Esophagus squamous epithelium (tissue), 5 donors: ENCODE measurements at regions not wholly inside any gene's neighbourhood (a gene's known extent, or its start where the extent isn't known, plus 50 kb on each side); places are given as distances from the start of the nearest gene placed in this dataset.

Experiments
- DNase-seq: peaks from one replicate; lab custom pipeline; 2025; lab: John Stamatoyannopoulos, UW
- H3K27ac ChIP-seq, 4 donors: fragments of 200-600 bp; sonication (generic); one replicate each; pipeline ENCODE4 v1.5.1; 2016 to 2019; ENCODE audit warnings: mild to moderate bottlenecking in 1 of 4
- H3K27me3 ChIP-seq, 4 donors: fragments of 200-600 bp; sonication (generic); 1 replicate in 3 of 4; 2 replicates in 1 of 4; pipeline versions ENCODE4 v1.5.1 to v1.6.0; 2017 to 2021; ENCODE audit warnings: antibody characterized with exemption in 1 of 4
- H3K36me3 ChIP-seq, 3 donors: fragments of 200-600 bp; sonication (generic); one replicate each; pipeline ENCODE4 v1.5.1; 2016 to 2019
- H3K4me1 ChIP-seq, 3 donors: fragments of 200-600 bp; sonication (generic); one replicate each; pipeline ENCODE4 v1.5.1; 2017 to 2019
- H3K4me3 ChIP-seq, 4 donors: fragments of 200-600 bp; sonication (generic); 1 replicate in 3 of 4; 2 replicates in 1 of 4; pipeline ENCODE4 v1.5.1; 2016 to 2019; ENCODE audit warnings: mild to moderate bottlenecking in 2 of 4, moderate library complexity in 1 of 4
- H3K9me3 ChIP-seq, 3 donors: fragments of 200-600 bp; sonication (generic); one replicate each; pipeline ENCODE4 v1.5.1; 2016 to 2019
- POLR2A ChIP-seq, 4 donors: fragments of 450-650 bp; IDR thresholded peaks; one replicate each; pipeline ENCODE4 v1.6.1; 2017; ENCODE audit warnings: antibody characterized with exemption in 4 of 4, mild to moderate bottlenecking in 4 of 4, moderate library complexity in 3 of 4
- WGBS, 2 donors: methylation state at CpG; one replicate each; pipeline ENCODE4 v1.1.5; 2018; 5-methylcytosine and 5-hydroxymethylcytosine counted together
- intact Hi-C: fragments of 100-400 bp; cut with DNase I; formaldehyde crosslinking; loops from one replicate; pipeline ENCODE4 v1.15.0; 2022
- TF ChIP-seq, protein P1 (sequence below), 6 experiments: fragments of 450-650 bp in 4 of 6; fragments of 200-600 bp in 2 of 6; sonication (generic) in 2 of 6; IDR thresholded peaks; one replicate each; pipeline ENCODE4 v1.5.1; 2016 to 2019; ENCODE audit warnings: antibody characterized with exemption in 6 of 6, mild to moderate bottlenecking in 4 of 6, moderate library complexity in 4 of 6
- donor health status: DM: yes; HTN: yes; CAD: no.

GRCh38 chr18:6621437-6621836 lies 108.1 kb upstream of the ARHGAP28 start:
- Histone ChIP-seq H3K4me1 (peaks cover 0 to 27% (median 5%) of the 10 kb centered on the region in 3 donors), H3K36me3 (no peaks in the 10 kb centered on the region), H3K27me3 (no peaks in the 10 kb centered on the region), H3K9me3 (no peaks in the 10 kb centered on the region), H3K27ac (no peak overlapping the region), H3K4me3 (no peak overlapping the region)
- no peak for DNase-seq
- no peak for TF ChIP-seq POLR2A (IDR thresholded peaks at IDR 0.05)
- TF ChIP-seq, protein P1, sequence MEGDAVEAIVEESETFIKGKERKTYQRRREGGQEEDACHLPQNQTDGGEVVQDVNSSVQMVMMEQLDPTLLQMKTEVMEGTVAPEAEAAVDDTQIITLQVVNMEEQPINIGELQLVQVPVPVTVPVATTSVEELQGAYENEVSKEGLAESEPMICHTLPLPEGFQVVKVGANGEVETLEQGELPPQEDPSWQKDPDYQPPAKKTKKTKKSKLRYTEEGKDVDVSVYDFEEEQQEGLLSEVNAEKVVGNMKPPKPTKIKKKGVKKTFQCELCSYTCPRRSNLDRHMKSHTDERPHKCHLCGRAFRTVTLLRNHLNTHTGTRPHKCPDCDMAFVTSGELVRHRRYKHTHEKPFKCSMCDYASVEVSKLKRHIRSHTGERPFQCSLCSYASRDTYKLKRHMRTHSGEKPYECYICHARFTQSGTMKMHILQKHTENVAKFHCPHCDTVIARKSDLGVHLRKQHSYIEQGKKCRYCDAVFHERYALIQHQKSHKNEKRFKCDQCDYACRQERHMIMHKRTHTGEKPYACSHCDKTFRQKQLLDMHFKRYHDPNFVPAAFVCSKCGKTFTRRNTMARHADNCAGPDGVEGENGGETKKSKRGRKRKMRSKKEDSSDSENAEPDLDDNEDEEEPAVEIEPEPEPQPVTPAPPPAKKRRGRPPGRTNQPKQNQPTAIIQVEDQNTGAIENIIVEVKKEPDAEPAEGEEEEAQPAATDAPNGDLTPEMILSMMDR (IDR thresholded peaks at IDR 0.05), result no peak
- WGBS, 2 donors, result 78 to 83% methylated on average over 4 of the region's 4 CpGs
- intact Hi-C loops, result no loop called here

- Histone ChIP-seq H3K27ac (no peak overlapping the region), H3K9me3 (no peaks in the 10 kb centered on the region), H3K27me3 (no peaks in the 10 kb centered on the region), H3K36me3 (no peaks in the 10 kb centered on the region), H3K4me3 (no peak overlapping the region), H3K4me1 (peaks cover 0 to 27% (median 5%) of the 10 kb centered on the region in 3 donors)
- TF ChIP-seq, protein P1 (IDR thresholded peaks at IDR 0.05), result no peak
- TF ChIP-seq POLR2A (IDR thresholded peaks at IDR 0.05), result no peak
- intact Hi-C loops, result no loop called here
- 61 to 73% methylated on average over 2 of the region's 2 CpGs for WGBS, 2 donors
- DNase-seq, result no peak
Measured at GRCh38 chr18:6623278-6623677, 106.2 kb upstream of the ARHGAP28 start.

GRCh38 chr18:6624271-6624660 lies 105.2 kb upstream of the ARHGAP28 start:
- intact Hi-C loops, result no loop called here
- DNase-seq, result no peak
- Histone ChIP-seq H3K9me3 (no peaks in the 10 kb centered on the region), H3K4me1 (peaks cover 0 to 27% (median 5%) of the 10 kb centered on the region in 3 donors), H3K27me3 (no peaks in the 10 kb centered on the region), H3K36me3 (no peaks in the 10 kb centered on the region), H3K27ac (peak overlapping the region in 2 of 4 donors; percentile 50 to 66), H3K4me3 (no peak overlapping the region)
- WGBS, 2 donors, result 33 to 38% methylated on average over 5 of the region's 5 CpGs
- TF ChIP-seq, protein P1 (IDR thresholded peaks at IDR 0.05), result no peak
- TF ChIP-seq POLR2A (IDR thresholded peaks at IDR 0.05), result no peak

GRCh38 chr18:6624661-6625311 lies 104.7 kb upstream of the ARHGAP28 start:
- Histone ChIP-seq H3K4me1 (peaks cover 0 to 27% (median 5%) of the 10 kb centered on the region in 3 donors), H3K27ac (peak overlapping the region in 3 of 4 donors; percentile 38 to 66 (median 50)), H3K36me3 (no peaks in the 10 kb centered on the region), H3K27me3 (no peaks in the 10 kb centered on the region), H3K9me3 (no peaks in the 10 kb centered on the region), H3K4me3 (no peak overlapping the region)
- intact Hi-C loops, result no loop called here
- no peak for DNase-seq
- 39 to 48% methylated on average over 5 of the region's 5 CpGs for WGBS, 2 donors
- TF ChIP-seq POLR2A (IDR thresholded peaks at IDR 0.05), result no peak
- TF ChIP-seq, protein P1 (IDR thresholded peaks at IDR 0.05), result no peak

DNA sequence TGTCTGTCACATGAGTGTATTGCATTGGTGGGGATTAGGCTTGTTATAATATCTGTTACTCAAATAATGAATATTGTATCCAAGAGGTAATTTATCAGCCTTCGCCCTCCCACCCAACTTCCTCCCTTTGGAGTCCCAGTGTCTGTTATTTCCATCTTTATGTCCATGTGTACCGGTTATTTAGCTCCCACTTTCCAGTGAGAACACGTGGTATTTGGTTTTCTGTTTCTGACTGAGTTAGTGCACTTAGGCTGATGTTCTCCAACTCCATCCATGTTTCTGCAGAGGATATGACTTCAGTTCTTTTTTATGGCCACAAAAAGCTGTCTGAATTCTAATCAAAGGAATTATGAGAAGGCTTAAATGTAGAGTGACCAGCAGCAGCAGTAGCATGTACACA lies 104.0 kb upstream of the ARHGAP28 start:
- DNase-seq, result no peak
- TF ChIP-seq, protein P1 (IDR thresholded peaks at IDR 0.05), result no peak
- WGBS, 2 donors, result 64 to 75% methylated on average over 3 of the region's 3 CpGs
- Histone ChIP-seq H3K27ac (peak overlapping the region in 1 of 4 donors; percentile 50), H3K36me3 (no peaks in the 10 kb centered on the region), H3K27me3 (no peaks in the 10 kb centered on the region), H3K4me3 (no peak overlapping the region), H3K4me1 (peaks cover 0 to 27% (median 5%) of the 10 kb centered on the region in 3 donors), H3K9me3 (no peaks in the 10 kb centered on the region)
- intact Hi-C loops, result no loop called here
